Endothelial cell of umbilical vein (primary cell): ENCODE measurements at regions not wholly inside any gene's neighbourhood (a gene's known extent, or its start where the extent isn't known, plus 50 kb on each side); places are given as distances from the start of the nearest gene placed in this dataset.

ENCODE experiments used
- BruUV-seq: library from RNA; stranded (reverse); fragments of 400-500 nt; replicated peaks from 2 replicates; lab custom pipeline; 2021; lab: Mats Ljungman, UMichigan
- CTCF ChIA-PET: fragments of 300-600, 350-600 bp; sonication (Branson Sonifier 250); formaldehyde crosslinking; loops from one replicate; lab custom pipeline; 2021; ENCODE audit warnings: antibody characterized with exemption, inconsistent platforms; lab: Charles Lee
- POLR2A ChIA-PET: fragments of 300-600, 350-600 bp; sonication (Branson Sonifier 250); formaldehyde crosslinking; loops from one replicate; lab custom pipeline; 2021; ENCODE audit warnings: antibody characterized with exemption, inconsistent platforms; lab: Charles Lee
- DNase-seq: peaks from one replicate; pipeline ENCODE4 v3.0.0-alpha.2; 2011; ENCODE audit warnings: low read depth, low spot score
- FAIRE-seq: peaks from 2 replicates; lab custom pipeline; 2011; peaks lifted over from hg19 to GRCh38; lab: Jason Lieb, UNC
- H2AFZ ChIP-seq: 2 replicates; pipeline ENCODE4 v1.6.0; 2012; ENCODE audit warnings: low read depth, low read length, control low read depth, inconsistent platforms
- H3K27ac ChIP-seq: 2 replicates; pipeline ENCODE4 v1.5.1; 2011; ENCODE audit warnings: low read depth, mild to moderate bottlenecking, control low read depth, low read length, moderate library complexity; ENCODE audit not compliant: insufficient read depth
- H3K27me3 ChIP-seq, 2 experiments: 2 replicates each; pipeline versions ENCODE4 v1.6.0 to v1.6.1; 2011; ENCODE audit warnings: low read length in 2 of 2, mixed read lengths in 1 of 2; ENCODE audit not compliant: control insufficient read depth in 2 of 2, insufficient read depth in 2 of 2
- H3K36me3 ChIP-seq, 2 experiments: 2 replicates in 1 of 2; 3 replicates in 1 of 2; pipeline ENCODE4 v1.5.1; 2011; ENCODE audit warnings: low read length in 2 of 2, mild to moderate bottlenecking in 1 of 2, moderate library complexity in 1 of 2; ENCODE audit not compliant: control insufficient read depth in 2 of 2, insufficient read depth in 2 of 2; ENCODE audit errors: extremely low read depth in 1 of 2
- H3K4me1 ChIP-seq: 3 replicates; pipeline ENCODE4 v1.5.1; 2011; ENCODE audit warnings: mild to moderate bottlenecking, low read length; ENCODE audit not compliant: control insufficient read depth, insufficient read depth; ENCODE audit errors: extremely low read depth
- H3K4me2 ChIP-seq: 2 replicates; pipeline ENCODE4 v1.6.1; 2011; ENCODE audit warnings: low read length, control low read depth, mixed read lengths; ENCODE audit not compliant: insufficient read depth
- H3K4me3 ChIP-seq, 3 experiments: fragments of 200-600 bp in 1 of 3; sonication (generic), shearing (Covaris generic) in 1 of 3; replicated peaks in 1 of 3; 2 replicates each; pipeline ENCODE4 v1.5.1; 2011 to 2016; ENCODE audit warnings: control low read depth in 3 of 3, low read length in 3 of 3, mild to moderate bottlenecking in 2 of 3, inconsistent platforms in 1 of 3, low read depth in 1 of 3, moderate library complexity in 1 of 3; ENCODE audit not compliant: insufficient read depth in 1 of 3
- H3K79me2 ChIP-seq: 2 replicates; pipeline ENCODE4 v1.6.0; 2012; ENCODE audit warnings: low read length, inconsistent platforms; ENCODE audit not compliant: control insufficient read depth, insufficient read depth
- H3K9ac ChIP-seq: replicated peaks from 2 replicates; pipeline ENCODE3; 2011; ENCODE audit warnings: low read length, control low read depth; ENCODE audit not compliant: insufficient read depth; ENCODE audit errors: extremely low read depth
- H3K9me1 ChIP-seq: replicated peaks from 3 replicates; pipeline ENCODE4 v1.6.0; 2011; ENCODE audit warnings: mild to moderate bottlenecking, low read length; ENCODE audit not compliant: control insufficient read depth, insufficient read depth; ENCODE audit errors: extremely low read depth
- H3K9me3 ChIP-seq: replicated peaks from 2 replicates; pipeline ENCODE4 v1.5.1; 2012; ENCODE audit warnings: low read length, inconsistent platforms; ENCODE audit not compliant: control insufficient read depth, insufficient read depth
- H4K20me1 ChIP-seq: replicated peaks from 2 replicates; pipeline ENCODE3; 2011; ENCODE audit warnings: mild to moderate bottlenecking, low read length; ENCODE audit not compliant: control insufficient read depth, insufficient read depth; ENCODE audit errors: extremely low read depth
- EZH2 ChIP-seq: IDR thresholded peaks from 2 replicates; pipeline ENCODE4 v1.6.1; 2012; ENCODE audit warnings: borderline replicate concordance, low read depth, mild to moderate bottlenecking, moderate library complexity, low read length, inconsistent platforms; ENCODE audit not compliant: severe bottlenecking
- FOS ChIP-seq: IDR thresholded peaks from 2 replicates; pipeline ENCODE4 v1.6.1; 2011; ENCODE audit warnings: mild to moderate bottlenecking, low read length, moderate library complexity, borderline replicate concordance; ENCODE audit not compliant: insufficient read depth
- GATA2 ChIP-seq: IDR thresholded peaks from 2 replicates; pipeline ENCODE4 v1.7.0; 2011; ENCODE audit warnings: low read depth, mild to moderate bottlenecking, moderate library complexity, mixed read lengths, low read length; ENCODE audit not compliant: insufficient read length, insufficient read depth
- JUN ChIP-seq: IDR thresholded peaks from 2 replicates; pipeline ENCODE4 v1.6.1; 2011; ENCODE audit warnings: borderline replicate concordance, low read depth; ENCODE audit not compliant: insufficient read length, insufficient read depth
- MYC ChIP-seq: IDR thresholded peaks from one replicate; pipeline ENCODE4 v1.6.1; 2011; ENCODE audit warnings: mild to moderate bottlenecking, low read depth, low read length
- POLR2A ChIP-seq: IDR thresholded peaks from 2 replicates; pipeline ENCODE4 v1.6.1; 2012; ENCODE audit warnings: low read depth, mild to moderate bottlenecking, control low read depth, low read length
- POLR2AphosphoS5 ChIP-seq: IDR thresholded peaks from 2 replicates; pipeline ENCODE4 v1.6.1; 2012; ENCODE audit warnings: low read depth, mild to moderate bottlenecking, control low read depth, low read length, moderate library complexity; ENCODE audit not compliant: insufficient read depth
- dilution Hi-C: fragments of 300-500 bp; cut with MboI; formaldehyde crosslinking; loops from one replicate; pipeline ENCODE4 v1.15.0; 2019; ENCODE audit warnings: low sequenced_read_pairs; ENCODE audit not compliant: extremely low pct_ligation_motif_present
- intact Hi-C: fragments of 100-400 bp; cut with micrococcal nuclease; formaldehyde crosslinking; loops from one replicate; pipeline ENCODE4 v1.10.0; 2022
- TF ChIP-seq, protein P1 (sequence below): IDR thresholded peaks from 2 replicates; pipeline ENCODE4 v1.6.1; 2011; ENCODE audit not compliant: insufficient read depth, insufficient read length
- TF ChIP-seq, protein P2 (sequence below), 2 donors: IDR thresholded peaks; 1 replicate in 1 of 2; 2 replicates in 1 of 2; pipeline ENCODE4 v1.5.1; 2011; ENCODE audit warnings: low read length in 2 of 2, mild to moderate bottlenecking in 2 of 2, moderate library complexity in 2 of 2, control low read depth in 1 of 2, inconsistent platforms in 1 of 2, low read depth in 1 of 2; ENCODE audit not compliant: insufficient read depth in 1 of 2; ENCODE audit errors: extremely low read depth in 1 of 2

DNA sequence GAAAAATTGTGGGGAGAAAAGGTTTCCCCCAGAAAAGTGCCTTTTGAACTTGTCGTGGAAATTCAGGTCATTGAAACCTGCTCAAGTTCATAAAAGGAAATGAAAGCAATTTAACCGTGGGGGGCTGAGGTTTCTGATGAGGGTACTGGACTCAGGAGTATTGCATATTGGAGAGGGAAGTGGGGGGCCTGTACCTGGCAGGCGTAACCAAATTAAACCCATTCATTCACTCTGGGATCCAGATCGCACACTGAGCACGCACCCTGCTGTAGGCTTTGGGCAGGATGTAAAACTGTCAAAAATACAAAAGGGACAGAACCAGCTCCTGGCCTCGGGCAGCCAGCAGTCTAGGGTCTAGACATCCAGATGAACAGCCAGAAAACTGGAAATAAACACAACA is 1517.4 kb downstream of the BRD1 start:
- TF ChIP-seq, protein P1, sequence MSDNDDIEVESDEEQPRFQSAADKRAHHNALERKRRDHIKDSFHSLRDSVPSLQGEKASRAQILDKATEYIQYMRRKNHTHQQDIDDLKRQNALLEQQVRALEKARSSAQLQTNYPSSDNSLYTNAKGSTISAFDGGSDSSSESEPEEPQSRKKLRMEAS, result no peak
- TF ChIP-seq FOS (no peak), GATA2 (no peak), POLR2AphosphoS5 (no peak), MYC (no peak), POLR2A (no peak), JUN (no peak), EZH2 (no peak)
- TF ChIP-seq, protein P2, sequence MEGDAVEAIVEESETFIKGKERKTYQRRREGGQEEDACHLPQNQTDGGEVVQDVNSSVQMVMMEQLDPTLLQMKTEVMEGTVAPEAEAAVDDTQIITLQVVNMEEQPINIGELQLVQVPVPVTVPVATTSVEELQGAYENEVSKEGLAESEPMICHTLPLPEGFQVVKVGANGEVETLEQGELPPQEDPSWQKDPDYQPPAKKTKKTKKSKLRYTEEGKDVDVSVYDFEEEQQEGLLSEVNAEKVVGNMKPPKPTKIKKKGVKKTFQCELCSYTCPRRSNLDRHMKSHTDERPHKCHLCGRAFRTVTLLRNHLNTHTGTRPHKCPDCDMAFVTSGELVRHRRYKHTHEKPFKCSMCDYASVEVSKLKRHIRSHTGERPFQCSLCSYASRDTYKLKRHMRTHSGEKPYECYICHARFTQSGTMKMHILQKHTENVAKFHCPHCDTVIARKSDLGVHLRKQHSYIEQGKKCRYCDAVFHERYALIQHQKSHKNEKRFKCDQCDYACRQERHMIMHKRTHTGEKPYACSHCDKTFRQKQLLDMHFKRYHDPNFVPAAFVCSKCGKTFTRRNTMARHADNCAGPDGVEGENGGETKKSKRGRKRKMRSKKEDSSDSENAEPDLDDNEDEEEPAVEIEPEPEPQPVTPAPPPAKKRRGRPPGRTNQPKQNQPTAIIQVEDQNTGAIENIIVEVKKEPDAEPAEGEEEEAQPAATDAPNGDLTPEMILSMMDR (IDR thresholded peaks at IDR 0.05; ENCODE audit: extremely low read depth in 1 of 2, insufficient read depth in 1 of 2, low read depth in 1 of 2, low read length in 2 of 2), result no peak
- intact Hi-C loops, result no loop called here

More for the DNA sequence above, 1517.4 kb downstream of the BRD1 start:
- no peaks in the 10 kb centered on the region for H4K20me1 ChIP-seq
- no peaks in the 10 kb centered on the region for H3K9me1 ChIP-seq
- peaks cover 14% of the 10 kb centered on the region for H3K9me3 ChIP-seq
- no peaks in the 10 kb centered on the region for H3K79me2 ChIP-seq
- no peak overlapping the region for H3K4me2 ChIP-seq
- ChIA-PET CTCF (no interaction called here), POLR2A (no interaction called here)
- H3K4me3 ChIP-seq, result no peak overlapping the region
- FAIRE-seq (no peak), DNase-seq (no peak)
- H3K27ac ChIP-seq, result no peak overlapping the region
- no peak overlapping the region for H2AFZ ChIP-seq
- BruUV-seq, result no TSS peak
- no peaks in the 10 kb centered on the region for H3K27me3 ChIP-seq
- H3K9ac ChIP-seq, result no peak overlapping the region
- no peaks in the 10 kb centered on the region for H3K36me3 ChIP-seq
- no peaks in the 10 kb centered on the region for H3K4me1 ChIP-seq
- dilution Hi-C loops, result no loop called here
